K562 (cell line): ENCODE measurements at regions not wholly inside any gene's neighbourhood (a gene's known extent, or its start where the extent isn't known, plus 50 kb on each side); places are given as distances from the start of the nearest gene placed in this dataset.

Experiments
- ATAC-seq: fragments of 200-7000 bp; cut with Tn5 transposase; 3 replicates; pipeline ENCODE4 v1.9.1; 2020; ENCODE audit warnings: moderate library complexity
- BruUV-seq: library from RNA; stranded (reverse); fragments of 400-500 nt; replicated peaks from 2 replicates; lab custom pipeline; 2021; lab: Mats Ljungman, UMichigan
- CTCF ChIA-PET: fragments of 300-600 bp; formaldehyde crosslinking; extraction: SDS; loops from one replicate; lab custom pipeline; 2021; ENCODE audit warnings: low intra/inter-chr PET ratio; lab: Yijun Ruan, JAX
- POLR2A ChIA-PET: fragments of 300-600, 350-650 bp; sonication (Branson Sonifier 250); formaldehyde crosslinking; extraction: SDS; loops from one replicate; lab custom pipeline; 2021; ENCODE audit warnings: antibody characterized with exemption, inconsistent platforms; lab: Yijun Ruan, JAX
- DNase-seq, 4 experiments: peaks; one replicate each; pipeline versions ENCODE4 v3.0.0 to v3.0.0-alpha.2; 2011 to 2018; ENCODE audit warnings: low spot score in 3 of 4, mixed read lengths in 3 of 4; ENCODE audit errors: extremely low read depth in 1 of 4
- FAIRE-seq: peaks from 2 replicates; lab custom pipeline; 2011; peaks lifted over from hg19 to GRCh38; lab: Jason Lieb, UNC
- H2AFZ ChIP-seq: 2 replicates; pipeline ENCODE4 v1.6.0; 2011; ENCODE audit warnings: low read depth, low read length, control low read depth, inconsistent platforms
- H3K27ac ChIP-seq: fragments of 200-600 bp; 3 replicates; pipeline ENCODE4 v1.8.0; 2011; ENCODE audit warnings: low read depth, mild to moderate bottlenecking, control low read depth, inconsistent platforms, low read length, moderate library complexity, mixed read lengths; ENCODE audit errors: extremely low read depth
- H3K27me3 ChIP-seq, 2 experiments: fragments of 300-600 bp in 1 of 2; 2 replicates in 1 of 2; 3 replicates in 1 of 2; pipeline versions ENCODE4 v1.6.0 to v1.8.0; 2011; ENCODE audit warnings: inconsistent platforms in 2 of 2, low read length in 2 of 2, mild to moderate bottlenecking in 1 of 2, mixed read lengths in 1 of 2, moderate library complexity in 1 of 2; ENCODE audit not compliant: control insufficient read depth in 2 of 2, insufficient read depth in 2 of 2
- H3K36me3 ChIP-seq: fragments of 300-600 bp; 3 replicates; pipeline ENCODE4 v1.8.0; 2011; ENCODE audit warnings: mild to moderate bottlenecking, low read length, inconsistent platforms; ENCODE audit not compliant: control insufficient read depth, insufficient read depth
- H3K4me1 ChIP-seq, 2 experiments: fragments of 200-600 bp in 1 of 2; replicated peaks in 1 of 2; 2 replicates in 1 of 2; 3 replicates in 1 of 2; pipeline versions ENCODE4 v1.5.1 to v1.8.0; 2011; ENCODE audit warnings: inconsistent platforms in 2 of 2, low read length in 2 of 2, mild to moderate bottlenecking in 1 of 2, mixed read lengths in 1 of 2, moderate library complexity in 1 of 2; ENCODE audit not compliant: control insufficient read depth in 2 of 2, insufficient read depth in 2 of 2
- H3K4me2 ChIP-seq: 2 replicates; pipeline ENCODE4 v1.6.1; 2011; ENCODE audit warnings: low read length, control low read depth, inconsistent platforms, mixed read lengths; ENCODE audit not compliant: insufficient read depth
- H3K4me3 ChIP-seq: fragments of 200-600 bp; sonication (generic), shearing (Covaris generic); 2 replicates; pipeline ENCODE4 v1.5.1; 2016; ENCODE audit warnings: control low read depth, inconsistent platforms
- H3K79me2 ChIP-seq: fragments of 200-600 bp; 3 replicates; pipeline ENCODE4 v1.8.0; 2011; ENCODE audit warnings: low read length, inconsistent platforms; ENCODE audit not compliant: control insufficient read depth, insufficient read depth
- H3K9ac ChIP-seq, 2 experiments: 2 replicates each; pipeline versions ENCODE4 v1.6.0 to v1.6.1; 2011; ENCODE audit warnings: low read depth in 2 of 2, low read length in 2 of 2, control low read depth in 1 of 2, inconsistent platforms in 1 of 2, mild to moderate bottlenecking in 1 of 2, mixed read lengths in 1 of 2; ENCODE audit not compliant: insufficient read depth in 1 of 2
- H3K9me1 ChIP-seq: one replicate; pipeline ENCODE4 v1.6.0; 2011; ENCODE audit warnings: inconsistent platforms, mild to moderate bottlenecking, low read length, moderate library complexity; ENCODE audit not compliant: control insufficient read depth, insufficient read depth
- H3K9me3 ChIP-seq: replicated peaks from 2 replicates; pipeline ENCODE4 v1.5.1; 2011; ENCODE audit warnings: low read depth, low read length, inconsistent platforms; ENCODE audit not compliant: control insufficient read depth, insufficient read depth
- H4K20me1 ChIP-seq: replicated peaks from 2 replicates; pipeline ENCODE4 v1.6.1; 2011; ENCODE audit warnings: low read length, inconsistent platforms, mixed read lengths; ENCODE audit not compliant: control insufficient read depth, insufficient read depth
- ARNT ChIP-seq, 2 experiments: fragments of 450-650 bp; IDR thresholded peaks; 2 replicates each; pipeline ENCODE4 v1.6.1; 2016; ENCODE audit warnings: mild to moderate bottlenecking in 1 of 2
- GABPB2 ChIP-seq: fragments of 250-450 bp; sonication (Bioruptor Pico); conservative IDR thresholded peaks from 2 replicates; pipeline ENCODE4 v1.5.1; 2021; ENCODE audit warnings: mild to moderate bottlenecking
- HBP1 ChIP-seq: fragments of 450-650 bp; formaldehyde crosslinking; IDR thresholded peaks from 2 replicates; pipeline ENCODE4 v1.4.0; 2022; ENCODE audit warnings: missing genetic modification characterization
- KAT8 ChIP-seq: fragments of 450-650 bp; IDR thresholded peaks from 2 replicates; pipeline ENCODE4 v1.6.1; 2016; ENCODE audit warnings: low read depth, mild to moderate bottlenecking
- MYBL2 ChIP-seq, 2 experiments: fragments of 450-650 bp in 1 of 2; sonication (generic) in 1 of 2; formaldehyde crosslinking in 1 of 2; IDR thresholded peaks; 2 replicates each; pipeline versions ENCODE4 v1.6.1 to v1.8.1; 2017 to 2022; ENCODE audit warnings: borderline replicate concordance in 1 of 2, inconsistent platforms in 1 of 2, low read depth in 1 of 2, mild to moderate bottlenecking in 1 of 2, missing genetic modification reagents in 1 of 2, moderate library complexity in 1 of 2
- RBM25 ChIP-seq: fragments of 200-400 bp; formaldehyde crosslinking; IDR thresholded peaks from 2 replicates; pipeline ENCODE4 v1.6.1; 2018; ENCODE audit warnings: low read length, low read depth, moderate library complexity; ENCODE audit not compliant: severe bottlenecking
- SREBF1 ChIP-seq: fragments of 150-350 bp; IDR thresholded peaks from 2 replicates; pipeline ENCODE4 v1.6.1; 2014; ENCODE audit warnings: antibody characterized with exemption, low read depth, low read length, borderline replicate concordance
- U2AF2 ChIP-seq: fragments of 200-400 bp; formaldehyde crosslinking; optimal IDR thresholded peaks from 2 replicates; pipeline ENCODE3; 2017; ENCODE audit warnings: low read depth, mild to moderate bottlenecking, low read length
- XRCC4 ChIP-seq: IDR thresholded peaks from one replicate; pipeline ENCODE4 v1.6.1; 2011; ENCODE audit not compliant: insufficient read depth, insufficient read length; ENCODE audit errors: extremely low read depth
- ZNF133 ChIP-seq: fragments of 250-450 bp; sonication (Bioruptor Pico); IDR thresholded peaks from 2 replicates; pipeline ENCODE4 v1.4.0; 2020; ENCODE audit warnings: mild to moderate bottlenecking
- ZNF609 ChIP-seq: sonication (generic); formaldehyde crosslinking; IDR thresholded peaks from 2 replicates; pipeline ENCODE4 v1.8.1; 2023; ENCODE audit warnings: missing genetic modification reagents, mild to moderate bottlenecking, borderline replicate concordance
- WGBS: fragments of 100-300 bp; shearing (Covaris generic); methylation state at CpG from one replicate; pipeline ENCODE4 v1.1.6; 2016; ENCODE audit warnings: low coverage, mixed read lengths; ENCODE audit not compliant: insufficient coverage; ENCODE audit errors: missing lambda C conversion rate; 5-methylcytosine and 5-hydroxymethylcytosine counted together
- in situ Hi-C: fragments of 300-500 bp; cut with MboI; formaldehyde crosslinking; loops from 4 replicates; pipeline ENCODE4 v1.15.0; 2018; ENCODE audit warnings: inconsistent platforms, mixed read lengths
- intact Hi-C: fragments of 100-400 bp; cut with micrococcal nuclease; formaldehyde crosslinking; loops from 2 replicates; pipeline ENCODE4 v1.14.2; 2022

- 0% methylated on average over 6 of the region's 6 CpGs for WGBS
- ChIA-PET CTCF (no interaction called here), POLR2A (no interaction called here)
- ATAC-seq (no peak), FAIRE-seq (no peak), DNase-seq (no peak)
- Histone ChIP-seq H3K36me3 (no peaks in the 10 kb centered on the region), H3K9ac (no peak overlapping the region), H3K27me3 (no peaks in the 10 kb centered on the region), H3K4me1 (no peaks in the 10 kb centered on the region), H3K9me3 (no peaks in the 10 kb centered on the region), H3K4me3 (no peak overlapping the region), H3K4me2 (no peak overlapping the region), H3K9me1 (no peaks in the 10 kb centered on the region), H2AFZ (no peak overlapping the region), H3K79me2 (no peaks in the 10 kb centered on the region), H4K20me1 (no peaks in the 10 kb centered on the region), H3K27ac (no peak overlapping the region)
- in situ Hi-C loops (no loop called here), intact Hi-C loops (no loop called here)
- no TSS peak for BruUV-seq
- TF ChIP-seq XRCC4 (no peak), KAT8 (no peak), GABPB2 (no peak), RBM25 (no peak), SREBF1 (no peak), U2AF2 (no peak), ARNT (IDR thresholded peaks at IDR 0.05) (no peak), HBP1 (CRISPR knock-in tag) (no peak), ZNF609 (no peak), ZNF133 (no peak), MYBL2 (IDR thresholded peaks at IDR 0.05; ENCODE audit: low read depth) (no peak), MYBL2 (CRISPR knock-in tag; IDR thresholded peaks at IDR 0.05; ENCODE audit: borderline replicate concordance) (no peak)
Observed at GRCh38 chr13:58843071-58843470, 1211.5 kb downstream of the PCDH17 start.
